ENCODE measurements at regions not wholly inside any gene's neighbourhood (a gene's known extent, or its start where the extent isn't known, plus 50 kb on each side); places are given as distances from the start of the nearest gene placed in this dataset.

GRCh38 chr6:14660806-14661579, 543.4 kb downstream of the CD83 start:
- no peak for DNase-seq

- no peak for DNase-seq
Observed at GRCh38 chr6:14661691-14662090, 544.1 kb downstream of the CD83 start.

- no peak for DNase-seq
Observed at GRCh38 chr6:14664112-14664601, 546.6 kb downstream of the CD83 start.

GRCh38 chr6:14664621-14665315, 547.2 kb downstream of the CD83 start:
- DNase-seq, result no peak

GRCh38 chr6:14665827-14666724, 548.5 kb downstream of the CD83 start:
- DNase-seq, result no peak

- DNase-seq, result no peak
Observed at GRCh38 chr6:14670806-14671205, 553.2 kb downstream of the CD83 start.

- DNase-seq, result no peak
Observed at GRCh38 chr6:14671261-14671681, 553.7 kb downstream of the CD83 start.

- DNase-seq, result no peak
Observed at GRCh38 chr6:14671937-14672336, 554.4 kb downstream of the CD83 start.

GRCh38 chr6:14673201-14673600, 555.6 kb downstream of the CD83 start:
- no peak for DNase-seq

- no peak for DNase-seq
Observed at GRCh38 chr6:14674458-14674857, 556.9 kb downstream of the CD83 start.

GRCh38 chr6:14674867-14675648, 557.5 kb downstream of the CD83 start:
- DNase-seq, result no peak

- DNase-seq, result no peak
Observed at GRCh38 chr6:14676064-14676463, 558.5 kb downstream of the CD83 start.

- DNase-seq, result no peak
Observed at GRCh38 chr6:14676977-14677781, 559.6 kb downstream of the CD83 start.

GRCh38 chr6:14681699-14682487, 564.0 kb upstream of the JARID2 start:
- no peak for DNase-seq

- no peak for DNase-seq
Observed at GRCh38 chr6:14682812-14683211, 563.1 kb upstream of the JARID2 start.

GRCh38 chr6:14689639-14690038, 556.2 kb upstream of the JARID2 start:
- no peak for DNase-seq

- no peak for DNase-seq
Observed at GRCh38 chr6:14690120-14691056, 555.5 kb upstream of the JARID2 start.

- no peak for DNase-seq
Observed at GRCh38 chr6:14692208-14692607, 553.7 kb upstream of the JARID2 start.
